Neural progenitor cell (in vitro differentiated cells): ENCODE measurements at regions not wholly inside any gene's neighbourhood (a gene's known extent, or its start where the extent isn't known, plus 50 kb on each side); places are given as distances from the start of the nearest gene placed in this dataset.

Experiments
- EZH2 ChIP-seq: fragments of 200-600 bp; sonication (generic); IDR thresholded peaks from 2 replicates; pipeline ENCODE4 v1.6.1; 2017; ENCODE audit warnings: antibody characterized with exemption, mild to moderate bottlenecking, moderate library complexity
- EZH2phosphoT487 ChIP-seq: fragments of 200-600 bp; sonication (generic); IDR thresholded peaks from 2 replicates; pipeline ENCODE4 v1.6.1; 2017; ENCODE audit warnings: antibody characterized with exemption
- TF ChIP-seq, protein P1 (sequence below): fragments of 200-600 bp; sonication (generic); IDR thresholded peaks from 2 replicates; pipeline ENCODE4 v1.5.1; 2017; ENCODE audit warnings: antibody characterized with exemption, mild to moderate bottlenecking

DNA sequence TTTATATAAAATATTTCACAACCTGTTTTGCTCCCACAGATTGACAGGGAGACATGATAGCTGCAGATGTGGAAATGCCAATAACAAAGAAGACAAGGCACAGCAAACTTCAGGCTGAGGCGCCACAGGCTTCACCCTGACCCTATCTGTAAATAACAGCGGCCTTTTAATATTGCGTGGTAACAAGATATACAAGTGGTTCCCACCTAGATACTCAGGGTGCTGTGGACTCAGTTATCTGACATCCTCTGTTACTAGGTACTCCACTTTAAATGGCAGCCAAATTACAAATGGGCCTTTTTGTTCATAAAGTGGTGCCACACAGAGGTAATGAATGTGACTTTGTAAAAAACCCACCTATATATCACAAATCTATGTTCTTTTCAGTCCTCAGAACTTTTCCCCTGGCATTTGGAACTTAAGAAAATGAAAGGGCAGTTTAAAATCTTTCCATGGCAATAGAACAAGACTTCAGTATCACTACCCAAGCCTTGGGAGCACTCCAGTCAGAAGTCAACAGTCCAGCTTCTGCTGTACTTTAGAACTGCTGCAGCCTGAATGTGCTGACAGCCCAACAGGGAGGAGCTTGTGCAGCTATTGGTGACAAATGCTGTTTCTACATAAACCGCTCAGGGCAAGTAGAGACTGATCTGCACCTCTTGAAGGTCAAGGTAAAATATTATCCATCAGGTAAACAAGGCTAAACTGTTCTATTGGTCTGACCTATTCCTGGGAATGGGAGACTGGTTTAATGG lies 86.2 kb upstream of the DCD start:
- TF ChIP-seq EZH2 (no peak), EZH2phosphoT487 (no peak)
- TF ChIP-seq, protein P1, sequence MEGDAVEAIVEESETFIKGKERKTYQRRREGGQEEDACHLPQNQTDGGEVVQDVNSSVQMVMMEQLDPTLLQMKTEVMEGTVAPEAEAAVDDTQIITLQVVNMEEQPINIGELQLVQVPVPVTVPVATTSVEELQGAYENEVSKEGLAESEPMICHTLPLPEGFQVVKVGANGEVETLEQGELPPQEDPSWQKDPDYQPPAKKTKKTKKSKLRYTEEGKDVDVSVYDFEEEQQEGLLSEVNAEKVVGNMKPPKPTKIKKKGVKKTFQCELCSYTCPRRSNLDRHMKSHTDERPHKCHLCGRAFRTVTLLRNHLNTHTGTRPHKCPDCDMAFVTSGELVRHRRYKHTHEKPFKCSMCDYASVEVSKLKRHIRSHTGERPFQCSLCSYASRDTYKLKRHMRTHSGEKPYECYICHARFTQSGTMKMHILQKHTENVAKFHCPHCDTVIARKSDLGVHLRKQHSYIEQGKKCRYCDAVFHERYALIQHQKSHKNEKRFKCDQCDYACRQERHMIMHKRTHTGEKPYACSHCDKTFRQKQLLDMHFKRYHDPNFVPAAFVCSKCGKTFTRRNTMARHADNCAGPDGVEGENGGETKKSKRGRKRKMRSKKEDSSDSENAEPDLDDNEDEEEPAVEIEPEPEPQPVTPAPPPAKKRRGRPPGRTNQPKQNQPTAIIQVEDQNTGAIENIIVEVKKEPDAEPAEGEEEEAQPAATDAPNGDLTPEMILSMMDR, result no peak
